K562 (cell line): ENCODE measurements at regions not wholly inside any gene's neighbourhood (a gene's known extent, or its start where the extent isn't known, plus 50 kb on each side); places are given as distances from the start of the nearest gene placed in this dataset.

Source experiments
- ATAC-seq: fragments of 200-7000 bp; cut with Tn5 transposase; 3 replicates; pipeline ENCODE4 v1.9.1; 2020; ENCODE audit warnings: moderate library complexity
- BruUV-seq: library from RNA; stranded (reverse); fragments of 400-500 nt; replicated peaks from 2 replicates; lab custom pipeline; 2021; lab: Mats Ljungman, UMichigan
- CTCF ChIA-PET: fragments of 300-600 bp; formaldehyde crosslinking; extraction: SDS; loops from one replicate; lab custom pipeline; 2021; ENCODE audit warnings: low intra/inter-chr PET ratio; lab: Yijun Ruan, JAX
- POLR2A ChIA-PET: fragments of 300-600, 350-650 bp; sonication (Branson Sonifier 250); formaldehyde crosslinking; extraction: SDS; loops from one replicate; lab custom pipeline; 2021; ENCODE audit warnings: antibody characterized with exemption, inconsistent platforms; lab: Yijun Ruan, JAX
- DNase-seq, 4 experiments: peaks; one replicate each; pipeline versions ENCODE4 v3.0.0 to v3.0.0-alpha.2; 2011 to 2018; ENCODE audit warnings: low spot score in 3 of 4, mixed read lengths in 3 of 4; ENCODE audit errors: extremely low read depth in 1 of 4
- FAIRE-seq: peaks from 2 replicates; lab custom pipeline; 2011; peaks lifted over from hg19 to GRCh38; lab: Jason Lieb, UNC
- H2AFZ ChIP-seq: 2 replicates; pipeline ENCODE4 v1.6.0; 2011; ENCODE audit warnings: low read depth, low read length, control low read depth, inconsistent platforms
- H3K27ac ChIP-seq: fragments of 200-600 bp; 3 replicates; pipeline ENCODE4 v1.8.0; 2011; ENCODE audit warnings: low read depth, mild to moderate bottlenecking, control low read depth, inconsistent platforms, low read length, moderate library complexity, mixed read lengths; ENCODE audit errors: extremely low read depth
- H3K27me3 ChIP-seq, 2 experiments: fragments of 300-600 bp in 1 of 2; 2 replicates in 1 of 2; 3 replicates in 1 of 2; pipeline versions ENCODE4 v1.6.0 to v1.8.0; 2011; ENCODE audit warnings: inconsistent platforms in 2 of 2, low read length in 2 of 2, mild to moderate bottlenecking in 1 of 2, mixed read lengths in 1 of 2, moderate library complexity in 1 of 2; ENCODE audit not compliant: control insufficient read depth in 2 of 2, insufficient read depth in 2 of 2
- H3K36me3 ChIP-seq: fragments of 300-600 bp; 3 replicates; pipeline ENCODE4 v1.8.0; 2011; ENCODE audit warnings: mild to moderate bottlenecking, low read length, inconsistent platforms; ENCODE audit not compliant: control insufficient read depth, insufficient read depth
- H3K4me1 ChIP-seq, 2 experiments: fragments of 200-600 bp in 1 of 2; replicated peaks in 1 of 2; 2 replicates in 1 of 2; 3 replicates in 1 of 2; pipeline versions ENCODE4 v1.5.1 to v1.8.0; 2011; ENCODE audit warnings: inconsistent platforms in 2 of 2, low read length in 2 of 2, mild to moderate bottlenecking in 1 of 2, mixed read lengths in 1 of 2, moderate library complexity in 1 of 2; ENCODE audit not compliant: control insufficient read depth in 2 of 2, insufficient read depth in 2 of 2
- H3K4me2 ChIP-seq: 2 replicates; pipeline ENCODE4 v1.6.1; 2011; ENCODE audit warnings: low read length, control low read depth, inconsistent platforms, mixed read lengths; ENCODE audit not compliant: insufficient read depth
- H3K4me3 ChIP-seq: fragments of 200-600 bp; sonication (generic), shearing (Covaris generic); 2 replicates; pipeline ENCODE4 v1.5.1; 2016; ENCODE audit warnings: control low read depth, inconsistent platforms
- H3K79me2 ChIP-seq: fragments of 200-600 bp; 3 replicates; pipeline ENCODE4 v1.8.0; 2011; ENCODE audit warnings: low read length, inconsistent platforms; ENCODE audit not compliant: control insufficient read depth, insufficient read depth
- H3K9ac ChIP-seq, 2 experiments: 2 replicates each; pipeline versions ENCODE4 v1.6.0 to v1.6.1; 2011; ENCODE audit warnings: low read depth in 2 of 2, low read length in 2 of 2, control low read depth in 1 of 2, inconsistent platforms in 1 of 2, mild to moderate bottlenecking in 1 of 2, mixed read lengths in 1 of 2; ENCODE audit not compliant: insufficient read depth in 1 of 2
- H3K9me1 ChIP-seq: one replicate; pipeline ENCODE4 v1.6.0; 2011; ENCODE audit warnings: inconsistent platforms, mild to moderate bottlenecking, low read length, moderate library complexity; ENCODE audit not compliant: control insufficient read depth, insufficient read depth
- H3K9me3 ChIP-seq: replicated peaks from 2 replicates; pipeline ENCODE4 v1.5.1; 2011; ENCODE audit warnings: low read depth, low read length, inconsistent platforms; ENCODE audit not compliant: control insufficient read depth, insufficient read depth
- H4K20me1 ChIP-seq: replicated peaks from 2 replicates; pipeline ENCODE4 v1.6.1; 2011; ENCODE audit warnings: low read length, inconsistent platforms, mixed read lengths; ENCODE audit not compliant: control insufficient read depth, insufficient read depth
- C11orf30 ChIP-seq: fragments of 450-650 bp; IDR thresholded peaks from 2 replicates; pipeline ENCODE4 v1.6.1; 2016; ENCODE audit warnings: low read depth, mild to moderate bottlenecking
- FOXK2 ChIP-seq, 2 experiments: fragments of 450-650 bp; IDR thresholded peaks in 1 of 2; conservative IDR thresholded peaks in 1 of 2; 2 replicates each; pipeline ENCODE4 v1.6.1; 2016; ENCODE audit warnings: low read depth in 2 of 2, mild to moderate bottlenecking in 1 of 2
- NRF1 ChIP-seq, 2 experiments: fragments of 450-650 bp; IDR thresholded peaks in 1 of 2; conservative IDR thresholded peaks in 1 of 2; 2 replicates each; pipeline ENCODE4 v1.6.1; 2014; ENCODE audit warnings: mild to moderate bottlenecking in 2 of 2
- PHF21A ChIP-seq: fragments of 450-650 bp; IDR thresholded peaks from 2 replicates; pipeline ENCODE4 v1.6.1; 2017; ENCODE audit warnings: low read depth, borderline replicate concordance
- SNAPC5 ChIP-seq: fragments of 250-450 bp; sonication (Bioruptor Pico); IDR thresholded peaks from 2 replicates; pipeline ENCODE4 v1.8.0; 2021; ENCODE audit warnings: moderate library complexity, mild to moderate bottlenecking, inconsistent platforms
- UBTF ChIP-seq, 2 experiments: IDR thresholded peaks; 2 replicates each; pipeline ENCODE4 v1.6.1; 2012; ENCODE audit warnings: improper control_type of control experiment in 2 of 2, low read depth in 2 of 2, low read length in 2 of 2, borderline replicate concordance in 1 of 2
- ZNF212 ChIP-seq: fragments of 450-650 bp; formaldehyde crosslinking; IDR thresholded peaks from 2 replicates; pipeline ENCODE4 v1.4.0; 2020; ENCODE audit warnings: mild to moderate bottlenecking
- WGBS: fragments of 100-300 bp; shearing (Covaris generic); methylation state at CpG from one replicate; pipeline ENCODE4 v1.1.6; 2016; ENCODE audit warnings: low coverage, mixed read lengths; ENCODE audit not compliant: insufficient coverage; ENCODE audit errors: missing lambda C conversion rate; 5-methylcytosine and 5-hydroxymethylcytosine counted together
- in situ Hi-C: fragments of 300-500 bp; cut with MboI; formaldehyde crosslinking; loops from 4 replicates; pipeline ENCODE4 v1.15.0; 2018; ENCODE audit warnings: inconsistent platforms, mixed read lengths
- intact Hi-C: fragments of 100-400 bp; cut with micrococcal nuclease; formaldehyde crosslinking; loops from 2 replicates; pipeline ENCODE4 v1.14.2; 2022

- TF ChIP-seq SNAPC5 (CRISPR knock-in tag) (no peak), ZNF212 (CRISPR knock-in tag) (no peak), C11orf30 (peak; percentile 44), FOXK2 (conservative IDR thresholded peaks at IDR 0.05 in 1 of 2, IDR thresholded peaks at IDR 0.05 in 1 of 2; ENCODE audit: low read depth in 2 of 2) (no peak)
These were observed 74.1 kb upstream of the ACTRT2 start (continued) for GRCh38 chr1:2946999-2947690.

GRCh38 chr1:2948001-2948750, 73.1 kb upstream of the ACTRT2 start:
- H3K4me3 ChIP-seq = no peak overlapping the region
- H3K79me2 ChIP-seq = no peaks in the 10 kb centered on the region
- no peak overlapping the region for H3K4me2 ChIP-seq
- no peak overlapping the region for H2AFZ ChIP-seq
- POLR2A ChIA-PET = no interaction called here
- BruUV-seq = no TSS peak
- H3K36me3 ChIP-seq = no peaks in the 10 kb centered on the region
- ATAC-seq = no peak
- no peaks in the 10 kb centered on the region for H4K20me1 ChIP-seq
- H3K27ac ChIP-seq = no peak overlapping the region
- no peak for TF ChIP-seq UBTF (IDR thresholded peaks at IDR 0.05; ENCODE audit: borderline replicate concordance in 1 of 2, low read depth in 2 of 2, low read length in 2 of 2)
- TF ChIP-seq NRF1 (conservative IDR thresholded peaks at IDR 0.05 in 1 of 2, IDR thresholded peaks at IDR 0.05 in 1 of 2) = no peak
- TF ChIP-seq PHF21A = no peak
- TF ChIP-seq, all 486 proteins: peak for 0
- in situ Hi-C loops (no loop called here), intact Hi-C loops (no loop called here)
- CTCF ChIA-PET = no interaction called here
- Histone ChIP-seq H3K4me1 (no peaks in the 10 kb centered on the region), H3K9me3 (no peaks in the 10 kb centered on the region; the same call in 1 of the 2 replicates), H3K9me1 (no peaks in the 10 kb centered on the region), H3K9ac (no peak overlapping the region), H3K27me3 (peaks cover 8 to 38% of the 10 kb centered on the region in 2 experiments; a peak in 3 of 5 replicates)
- no peak for FAIRE-seq
- WGBS = under 1% methylated on average over 20 of the region's 20 CpGs
- DNase-seq = no peak
